Endodermal cell (in vitro differentiated cells): ENCODE measurements at regions not wholly inside any gene's neighbourhood (a gene's known extent, or its start where the extent isn't known, plus 50 kb on each side); places are given as distances from the start of the nearest gene placed in this dataset.

Experiments used
- DNase-seq: peaks from one replicate; pipeline ENCODE4 v3.0.0-alpha.2; 2017
- H3K27ac ChIP-seq: 2 replicates; pipeline ENCODE4 v1.5.1; 2013; ENCODE audit warnings: mild to moderate bottlenecking, low read depth, low read length, moderate library complexity
- H3K27me3 ChIP-seq: 2 replicates; pipeline ENCODE4 v1.6.1; 2013; ENCODE audit warnings: mild to moderate bottlenecking, low read length, moderate library complexity; ENCODE audit not compliant: insufficient read depth, control insufficient read depth, poor library complexity, severe bottlenecking
- H3K36me3 ChIP-seq: 2 replicates; pipeline ENCODE4 v1.7.0; 2013; ENCODE audit warnings: mild to moderate bottlenecking, low read length, moderate library complexity; ENCODE audit not compliant: control insufficient read depth, insufficient read depth
- H3K4me1 ChIP-seq: one replicate; pipeline ENCODE4 v1.7.0; 2013; ENCODE audit warnings: low read length; ENCODE audit not compliant: control insufficient read depth, insufficient read depth
- H3K4me3 ChIP-seq: 2 replicates; pipeline ENCODE4 v1.5.1; 2013; ENCODE audit warnings: mild to moderate bottlenecking, low read length, moderate library complexity
- H3K9ac ChIP-seq: 2 replicates; pipeline ENCODE4 v1.6.1; 2013; ENCODE audit warnings: mild to moderate bottlenecking, low read length, moderate library complexity; ENCODE audit not compliant: poor library complexity, severe bottlenecking; ENCODE audit errors: extremely low read depth
- H3K9me3 ChIP-seq: 2 replicates; pipeline ENCODE4 v1.6.1; 2013; ENCODE audit warnings: mild to moderate bottlenecking, low read length, moderate library complexity; ENCODE audit not compliant: control insufficient read depth
- H3K27ac Mint-ChIP-seq: 2 replicates; pipeline ENCODE4 v1.8.0; 2020; ENCODE audit warnings: mixed read lengths
- H3K27me3 Mint-ChIP-seq: 2 replicates; pipeline ENCODE4 v1.8.0; 2021; ENCODE audit warnings: mild to moderate bottlenecking, mixed read lengths; ENCODE audit not compliant: insufficient read depth
- H3K36me3 Mint-ChIP-seq: 2 replicates; pipeline ENCODE4 v1.8.0; 2020; ENCODE audit warnings: low read depth, mixed read lengths
- H3K4me1 Mint-ChIP-seq: 2 replicates; pipeline ENCODE4 v1.8.0; 2020; ENCODE audit warnings: mixed read lengths
- H3K4me3 Mint-ChIP-seq: 2 replicates; pipeline ENCODE4 v1.8.0; 2020; ENCODE audit warnings: mild to moderate bottlenecking, moderate library complexity, mixed read lengths
- H3K9me3 Mint-ChIP-seq: 2 replicates; pipeline ENCODE4 v1.8.0; 2020; ENCODE audit warnings: mild to moderate bottlenecking, mixed read lengths
- CTCF ChIP-seq: fragments of 200-600 bp; sonication (generic); conservative IDR thresholded peaks from 2 replicates; pipeline ENCODE4 v1.5.0; 2021; ENCODE audit warnings: antibody characterized with exemption, mild to moderate bottlenecking
- WGBS, 2 experiments: methylation state at CpG; one replicate each; pipeline versions ENCODE4 v1.1.5 to v1.1.7; 2013; ENCODE audit warnings: missing lambda C conversion rate in 2 of 2, mixed read lengths in 1 of 2; ENCODE audit not compliant: insufficient coverage in 1 of 2, insufficient read length in 1 of 2; 5-methylcytosine and 5-hydroxymethylcytosine counted together

- no peaks in the 10 kb centered on the region for H3K4me1 Mint-ChIP-seq
- no peak for DNase-seq
- no peak overlapping the region for H3K27ac Mint-ChIP-seq
- Histone ChIP-seq H3K9me3 (peaks cover 15% of the 10 kb centered on the region), H3K9ac (no peak overlapping the region), H3K27me3 (no peaks in the 10 kb centered on the region), H3K4me1 (no peaks in the 10 kb centered on the region), H3K36me3 (no peaks in the 10 kb centered on the region), H3K4me3 (no peak overlapping the region), H3K27ac (no peak overlapping the region)
- no peaks in the 10 kb centered on the region for H3K36me3 Mint-ChIP-seq
- no peak for TF ChIP-seq CTCF
- H3K4me3 Mint-ChIP-seq, result no peak overlapping the region
- WGBS, 2 experiments, result 50 to 51% methylated on average over 5 of the region's 5 CpGs
- no peaks in the 10 kb centered on the region for H3K27me3 Mint-ChIP-seq
- peaks cover 15% of the 10 kb centered on the region for H3K9me3 Mint-ChIP-seq
Observed at GRCh38 chr1:98103617-98104285, 182.9 kb upstream of the DPYD start.

GRCh38 chr1:98102345-98103030, 181.7 kb upstream of the DPYD start:
- no peak for DNase-seq

GRCh38 chr1:98101364-98101763, 180.5 kb upstream of the DPYD start:
- Mint-ChIP-seq H3K27me3 (no peaks in the 10 kb centered on the region), H3K9me3 (no peaks in the 10 kb centered on the region), H3K36me3 (no peaks in the 10 kb centered on the region), H3K4me3 (no peak overlapping the region), H3K4me1 (no peaks in the 10 kb centered on the region), H3K27ac (no peak overlapping the region)
- Histone ChIP-seq H3K4me1 (no peaks in the 10 kb centered on the region), H3K9ac (no peak overlapping the region), H3K9me3 (no peaks in the 10 kb centered on the region), H3K4me3 (no peak overlapping the region), H3K27me3 (no peaks in the 10 kb centered on the region), H3K36me3 (no peaks in the 10 kb centered on the region), H3K27ac (no peak overlapping the region)
- no peak for TF ChIP-seq CTCF
- WGBS, 2 experiments, result 93% methylated on average over 2 of the region's 2 CpGs; no CpG with 5 or more reads in 1 of the 2 experiments
- no peak for DNase-seq

More at GRCh38 chr1:98102345-98103030, 181.7 kb upstream of the DPYD start:
- WGBS, 2 experiments, result 89 to 100% methylated on average over 2 to 4 of the region's 4 CpGs
- H3K9me3 ChIP-seq, result peaks cover 7% of the 10 kb centered on the region
- TF ChIP-seq CTCF, result no peak
- no peak overlapping the region for H3K27ac Mint-ChIP-seq
- H3K27me3 ChIP-seq, result no peaks in the 10 kb centered on the region
- no peaks in the 10 kb centered on the region for H3K27me3 Mint-ChIP-seq
- H3K36me3 ChIP-seq, result no peaks in the 10 kb centered on the region
- H3K9ac ChIP-seq, result no peak overlapping the region
- H3K4me3 Mint-ChIP-seq, result no peak overlapping the region
- no peak overlapping the region for H3K4me3 ChIP-seq
- no peaks in the 10 kb centered on the region for H3K36me3 Mint-ChIP-seq
- H3K27ac ChIP-seq, result no peak overlapping the region
- H3K4me1 Mint-ChIP-seq, result no peaks in the 10 kb centered on the region
- H3K4me1 ChIP-seq, result no peaks in the 10 kb centered on the region
- peaks cover 5% of the 10 kb centered on the region for H3K9me3 Mint-ChIP-seq
